ENCODE measurements at regions not wholly inside any gene's neighbourhood (a gene's known extent, or its start where the extent isn't known, plus 50 kb on each side); places are given as distances from the start of the nearest gene placed in this dataset.

DNA sequence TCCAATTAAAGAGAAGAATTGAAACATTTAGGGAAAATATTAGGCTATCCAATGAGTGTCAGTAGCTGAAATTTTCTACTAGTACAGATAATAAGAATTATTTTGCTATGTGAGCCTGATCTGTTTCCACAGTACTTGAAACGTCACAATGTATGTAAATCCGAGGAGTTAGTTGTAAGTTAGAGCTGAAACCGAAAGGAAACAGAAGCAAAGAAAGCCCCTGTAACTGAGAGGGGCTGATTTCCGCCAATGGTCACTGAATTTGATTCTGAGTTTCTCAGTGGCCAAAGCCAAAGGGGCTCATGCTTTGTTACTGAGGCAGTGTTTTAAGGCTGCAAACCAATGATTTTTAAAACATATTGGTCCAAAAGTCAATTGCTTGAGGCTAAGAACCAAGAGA lies 168.3 kb upstream of the DUSP10 start:
- TF ChIP-seq CTCF (IDR thresholded peaks at IDR 0.05; ENCODE audit: borderline replicate concordance, control extremely low read depth, extremely low read depth, insufficient read depth, missing control alignments) = no peak
- no peak for DNase-seq (ENCODE audit: low spot score)
- in situ Hi-C loops (cut with MboI; ENCODE audit: low sequenced_read_pairs, unreplicated experiment) = no loop called here

DNA sequence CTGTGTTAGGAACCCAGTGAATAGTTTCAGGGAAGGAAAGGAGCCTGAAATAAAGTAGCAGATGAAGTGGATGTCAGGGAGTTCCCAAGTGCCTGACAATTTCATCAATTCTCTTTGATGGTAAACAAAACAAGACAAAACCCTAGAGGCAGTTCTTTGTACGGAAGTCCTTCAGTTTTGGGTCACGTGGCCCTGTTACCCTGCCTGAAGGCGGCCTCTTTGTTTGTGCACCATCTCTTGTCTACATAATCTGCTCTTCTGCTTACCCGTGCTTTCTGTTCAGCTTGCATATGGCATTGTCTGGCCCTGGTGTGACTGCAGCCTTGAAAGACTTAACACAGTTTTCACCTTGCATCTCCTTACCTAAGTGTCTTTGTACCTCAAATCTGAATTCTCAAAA lies 166.7 kb upstream of the DUSP10 start:
- in situ Hi-C loops (cut with MboI; ENCODE audit: low sequenced_read_pairs, unreplicated experiment) = no loop called here
- DNase-seq (ENCODE audit: low spot score) = no peak

GRCh38 chr1:221907166-221907932 lies 165.5 kb upstream of the DUSP10 start:
- no peak for DNase-seq (ENCODE audit: low spot score)
- TF ChIP-seq CTCF (IDR thresholded peaks at IDR 0.05; ENCODE audit: borderline replicate concordance, control extremely low read depth, extremely low read depth, insufficient read depth, missing control alignments) = no peak
- in situ Hi-C loops (cut with MboI; ENCODE audit: low sequenced_read_pairs, unreplicated experiment) = no loop called here

More for the DNA sequence above, 166.7 kb upstream of the DUSP10 start:
- TF ChIP-seq CTCF (IDR thresholded peaks at IDR 0.05; ENCODE audit: borderline replicate concordance, control extremely low read depth, extremely low read depth, insufficient read depth, missing control alignments) = no peak

DNA sequence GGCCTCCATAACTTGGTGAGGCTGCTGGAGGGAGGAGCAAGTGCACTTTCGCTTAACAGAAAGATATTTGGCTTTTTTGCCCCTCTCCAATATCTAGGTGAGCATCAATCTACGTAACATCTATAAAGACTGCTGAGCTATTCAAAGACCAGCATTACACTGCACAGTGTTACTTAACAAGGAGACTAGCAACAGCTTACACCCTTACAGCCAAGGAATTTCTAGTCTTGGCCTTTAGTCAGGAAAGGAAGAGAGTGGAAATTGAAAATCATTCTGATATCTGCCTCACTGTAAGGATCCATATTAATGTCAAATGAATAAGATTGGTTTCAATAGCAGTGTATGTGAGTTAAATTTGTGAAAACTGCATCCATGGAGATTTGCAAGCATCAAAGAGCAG lies 163.9 kb upstream of the DUSP10 start:
- TF ChIP-seq CTCF (IDR thresholded peaks at IDR 0.05; ENCODE audit: borderline replicate concordance, control extremely low read depth, extremely low read depth, insufficient read depth, missing control alignments) = no peak
- DNase-seq (ENCODE audit: low spot score) = no peak
- in situ Hi-C loops (cut with MboI; ENCODE audit: low sequenced_read_pairs, unreplicated experiment) = no loop called here

DNA sequence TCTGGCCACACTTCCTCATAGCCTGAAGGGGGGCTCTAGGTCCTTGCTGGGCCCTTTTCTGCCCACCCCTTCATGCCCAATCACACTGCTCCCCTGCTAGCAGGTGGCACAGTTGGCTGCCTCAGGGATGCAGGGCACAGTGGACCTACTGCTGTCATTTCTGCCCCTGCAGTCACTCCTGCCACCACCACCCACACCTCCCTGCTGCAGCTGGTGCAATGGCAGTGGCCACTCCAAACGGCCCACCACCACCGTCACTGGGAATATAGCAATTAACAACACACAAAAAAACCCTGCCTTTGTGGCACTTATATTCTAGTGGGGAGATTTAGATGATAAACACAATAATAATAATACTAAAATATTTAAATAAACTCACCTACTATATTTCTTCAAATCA lies 162.4 kb upstream of the DUSP10 start:
- DNase-seq (ENCODE audit: low spot score) = no peak
- in situ Hi-C loops (cut with MboI; ENCODE audit: low sequenced_read_pairs, unreplicated experiment) = no loop called here
- TF ChIP-seq CTCF (IDR thresholded peaks at IDR 0.05; ENCODE audit: borderline replicate concordance, control extremely low read depth, extremely low read depth, insufficient read depth, missing control alignments) = no peak

GRCh38 chr1:221903594-221903993 lies 161.7 kb upstream of the DUSP10 start:
- in situ Hi-C loops (cut with MboI; ENCODE audit: low sequenced_read_pairs, unreplicated experiment) = no loop called here
- no peak for DNase-seq (ENCODE audit: low spot score)
- TF ChIP-seq CTCF (IDR thresholded peaks at IDR 0.05; ENCODE audit: borderline replicate concordance, control extremely low read depth, extremely low read depth, insufficient read depth, missing control alignments) = no peak

Data from GM13976 (cell line).